ENCODE measurements at regions not wholly inside any gene's neighbourhood (a gene's known extent, or its start where the extent isn't known, plus 50 kb on each side); places are given as distances from the start of the nearest gene placed in this dataset.
"Not testable (repeated sequence)": the region's sequence is repeated elsewhere in the genome, so short reads cannot be mapped to it uniquely, and the experiment has no call there.

DNA sequence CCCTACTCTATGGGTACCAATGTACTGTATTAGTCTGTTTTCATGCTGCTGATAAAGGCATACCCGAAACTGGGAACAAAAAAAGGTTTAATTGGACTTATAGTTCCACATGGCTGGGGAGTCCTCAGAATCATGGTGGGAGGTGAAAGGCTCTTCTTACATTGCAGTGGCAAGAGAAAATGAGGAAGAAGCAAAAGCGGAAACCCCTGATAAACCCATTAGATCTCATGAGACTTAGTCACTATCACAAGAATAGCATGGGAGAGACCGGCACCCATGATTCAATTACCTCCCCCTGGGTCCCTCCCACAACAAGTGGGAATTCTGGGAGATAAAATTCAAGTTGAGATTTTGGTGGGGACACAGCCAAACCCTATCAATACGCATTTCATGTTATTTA, 635.3 kb downstream of the MID1IP1 start:
- not testable (repeated sequence) for TF ChIP-seq EP300 (IDR thresholded peaks at IDR 0.05; ENCODE audit: low read depth); POLR2AphosphoS5 (IDR thresholded peaks at IDR 0.05)
- TF ChIP-seq, protein P1, sequence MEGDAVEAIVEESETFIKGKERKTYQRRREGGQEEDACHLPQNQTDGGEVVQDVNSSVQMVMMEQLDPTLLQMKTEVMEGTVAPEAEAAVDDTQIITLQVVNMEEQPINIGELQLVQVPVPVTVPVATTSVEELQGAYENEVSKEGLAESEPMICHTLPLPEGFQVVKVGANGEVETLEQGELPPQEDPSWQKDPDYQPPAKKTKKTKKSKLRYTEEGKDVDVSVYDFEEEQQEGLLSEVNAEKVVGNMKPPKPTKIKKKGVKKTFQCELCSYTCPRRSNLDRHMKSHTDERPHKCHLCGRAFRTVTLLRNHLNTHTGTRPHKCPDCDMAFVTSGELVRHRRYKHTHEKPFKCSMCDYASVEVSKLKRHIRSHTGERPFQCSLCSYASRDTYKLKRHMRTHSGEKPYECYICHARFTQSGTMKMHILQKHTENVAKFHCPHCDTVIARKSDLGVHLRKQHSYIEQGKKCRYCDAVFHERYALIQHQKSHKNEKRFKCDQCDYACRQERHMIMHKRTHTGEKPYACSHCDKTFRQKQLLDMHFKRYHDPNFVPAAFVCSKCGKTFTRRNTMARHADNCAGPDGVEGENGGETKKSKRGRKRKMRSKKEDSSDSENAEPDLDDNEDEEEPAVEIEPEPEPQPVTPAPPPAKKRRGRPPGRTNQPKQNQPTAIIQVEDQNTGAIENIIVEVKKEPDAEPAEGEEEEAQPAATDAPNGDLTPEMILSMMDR (IDR thresholded peaks at IDR 0.05) = not testable (repeated sequence)

Measured in transverse colon (tissue), 4 donors.